Upper lobe of right lung (tissue), 1 donor: ENCODE measurements at regions not wholly inside any gene's neighbourhood (a gene's known extent, or its start where the extent isn't known, plus 50 kb on each side); places are given as distances from the start of the nearest gene placed in this dataset.

Experiments
- ATAC-seq: fragments of 200-7000 bp; cut with Tn5 transposase; one replicate; pipeline ENCODE4 v1.9.1; 2020; ENCODE audit warnings: mild to moderate bottlenecking, moderate library complexity
- DNase-seq: peaks from one replicate; pipeline ENCODE4 v3.0.0-alpha.2; 2020
- H3K27ac ChIP-seq: fragments of 200-600 bp; one replicate; pipeline ENCODE4 v1.8.0; 2022
- H3K27me3 ChIP-seq: fragments of 200-600 bp; one replicate; pipeline ENCODE4 v1.8.0; 2022; ENCODE audit warnings: mild to moderate bottlenecking
- H3K36me3 ChIP-seq: fragments of 200-600 bp; one replicate; pipeline ENCODE4 v1.8.0; 2022
- H3K4me1 ChIP-seq: fragments of 200-600 bp; one replicate; pipeline ENCODE4 v1.8.0; 2022
- H3K4me3 ChIP-seq: fragments of 200-600 bp; one replicate; pipeline ENCODE4 v1.8.0; 2022; ENCODE audit warnings: mild to moderate bottlenecking
- H3K9me3 ChIP-seq: fragments of 200-600 bp; one replicate; pipeline ENCODE4 v1.8.0; 2022
- intact Hi-C: fragments of 100-400 bp; cut with DNase I; formaldehyde crosslinking; loops from one replicate; pipeline ENCODE4 v1.11.0; 2022
- TF ChIP-seq, protein P1 (sequence below): fragments of 200-600 bp; IDR thresholded peaks from one replicate; pipeline ENCODE4 v1.8.0; 2022; ENCODE audit warnings: antibody characterized with exemption
- donor health status: DM: no; HTN: yes; CAD: no; lungs with severe emphysema.

DNA sequence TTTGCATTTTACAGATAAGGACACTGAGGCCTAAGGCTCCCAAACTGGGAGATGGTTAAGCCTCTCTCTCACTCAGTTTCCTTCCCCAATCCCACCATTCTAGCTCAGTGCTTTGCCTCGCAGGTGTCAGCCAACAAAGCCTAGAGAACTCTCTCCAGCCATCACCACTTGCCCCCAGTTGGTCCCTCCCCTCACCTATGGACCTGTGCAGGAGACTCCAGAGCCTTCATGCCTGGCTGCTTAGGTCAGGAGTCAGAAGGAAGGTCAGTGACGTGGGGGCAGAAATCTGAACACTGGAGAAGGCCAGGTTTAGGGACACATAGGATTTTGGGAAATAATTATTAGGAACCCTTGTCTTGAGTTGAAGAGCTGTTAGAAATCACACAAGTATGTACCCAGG lies 295.3 kb downstream of the PTPRU start:
- ATAC-seq (no peak), DNase-seq (no peak)
- intact Hi-C loops = no loop called here
- Histone ChIP-seq H3K4me1 (no peaks in the 10 kb centered on the region), H3K4me3 (no peak overlapping the region), H3K27me3 (peaks cover 10% of the 10 kb centered on the region), H3K36me3 (no peaks in the 10 kb centered on the region), H3K27ac (no peak overlapping the region), H3K9me3 (peaks cover 12% of the 10 kb centered on the region)
- TF ChIP-seq, protein P1, sequence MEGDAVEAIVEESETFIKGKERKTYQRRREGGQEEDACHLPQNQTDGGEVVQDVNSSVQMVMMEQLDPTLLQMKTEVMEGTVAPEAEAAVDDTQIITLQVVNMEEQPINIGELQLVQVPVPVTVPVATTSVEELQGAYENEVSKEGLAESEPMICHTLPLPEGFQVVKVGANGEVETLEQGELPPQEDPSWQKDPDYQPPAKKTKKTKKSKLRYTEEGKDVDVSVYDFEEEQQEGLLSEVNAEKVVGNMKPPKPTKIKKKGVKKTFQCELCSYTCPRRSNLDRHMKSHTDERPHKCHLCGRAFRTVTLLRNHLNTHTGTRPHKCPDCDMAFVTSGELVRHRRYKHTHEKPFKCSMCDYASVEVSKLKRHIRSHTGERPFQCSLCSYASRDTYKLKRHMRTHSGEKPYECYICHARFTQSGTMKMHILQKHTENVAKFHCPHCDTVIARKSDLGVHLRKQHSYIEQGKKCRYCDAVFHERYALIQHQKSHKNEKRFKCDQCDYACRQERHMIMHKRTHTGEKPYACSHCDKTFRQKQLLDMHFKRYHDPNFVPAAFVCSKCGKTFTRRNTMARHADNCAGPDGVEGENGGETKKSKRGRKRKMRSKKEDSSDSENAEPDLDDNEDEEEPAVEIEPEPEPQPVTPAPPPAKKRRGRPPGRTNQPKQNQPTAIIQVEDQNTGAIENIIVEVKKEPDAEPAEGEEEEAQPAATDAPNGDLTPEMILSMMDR = no peak

DNA sequence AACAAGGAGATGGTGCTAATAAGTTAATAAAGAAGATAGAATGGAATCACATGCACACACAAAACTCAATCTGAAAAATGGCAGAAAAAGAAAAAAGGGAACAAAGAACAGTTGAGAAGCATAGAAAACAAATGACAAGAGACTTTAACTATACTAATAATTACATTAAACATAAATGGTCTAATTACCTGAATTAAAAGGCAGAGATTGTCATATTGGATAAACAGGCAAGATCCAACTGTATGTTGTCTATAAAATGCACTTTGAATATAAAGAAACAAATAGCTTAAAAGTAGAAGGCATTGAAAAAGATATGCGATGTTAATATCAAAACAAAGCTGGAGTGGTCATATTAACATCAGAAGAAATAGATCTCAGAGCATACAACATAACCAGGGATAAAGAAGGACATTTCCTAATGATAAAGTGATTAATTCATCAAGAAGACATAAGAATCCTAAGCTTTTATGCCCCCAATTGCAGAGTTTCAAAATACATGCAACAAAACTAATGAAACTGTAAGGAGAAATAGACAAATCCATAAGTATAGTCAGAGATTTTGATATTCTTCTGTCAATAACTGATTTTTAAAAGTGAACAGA lies 293.5 kb downstream of the PTPRU start:
- no peaks in the 10 kb centered on the region for H3K4me1 ChIP-seq
- H3K36me3 ChIP-seq = no peaks in the 10 kb centered on the region
- intact Hi-C loops = no loop called here
- ATAC-seq = no peak
- H3K27ac ChIP-seq = no peak overlapping the region
- DNase-seq = no peak
- peaks cover 12% of the 10 kb centered on the region for H3K9me3 ChIP-seq
- no peak overlapping the region for H3K4me3 ChIP-seq
- H3K27me3 ChIP-seq = peaks cover 10% of the 10 kb centered on the region
- TF ChIP-seq, protein P1 = no peak

DNA sequence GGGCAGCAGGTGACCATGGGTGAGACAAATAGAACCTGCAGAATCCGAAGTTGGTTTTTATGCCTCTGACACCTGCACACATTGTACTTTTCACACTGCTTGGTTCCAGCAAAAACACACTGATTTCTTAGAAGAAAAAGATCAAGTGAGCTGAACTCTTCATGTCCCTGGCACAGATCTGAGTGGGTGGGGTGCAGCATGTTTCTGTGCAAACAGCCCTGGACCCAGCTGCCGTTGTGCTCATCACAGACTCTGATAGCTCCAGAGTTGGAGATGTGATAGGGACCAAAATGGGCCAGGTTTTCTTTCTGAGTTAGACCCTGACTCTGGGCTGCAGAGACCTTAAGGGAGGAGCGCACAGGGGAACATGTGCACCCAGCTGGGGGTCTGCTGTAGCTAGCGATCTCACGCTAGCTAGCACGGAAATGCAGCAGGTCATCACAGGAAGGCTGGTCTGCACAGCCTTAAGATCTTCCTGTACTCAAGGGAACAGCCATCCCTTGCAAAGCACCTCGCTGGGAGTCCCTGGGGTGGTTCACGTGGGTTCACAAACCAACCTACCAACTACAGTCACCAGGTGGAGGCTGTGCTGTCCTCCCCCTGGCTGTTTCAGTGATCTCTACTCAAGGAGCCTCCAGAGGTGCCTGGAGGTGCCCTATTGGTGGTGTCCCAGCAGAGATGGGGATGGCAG lies 291.1 kb downstream of the PTPRU start:
- Histone ChIP-seq H3K36me3 (no peaks in the 10 kb centered on the region), H3K27me3 (peaks cover 10% of the 10 kb centered on the region), H3K4me1 (no peaks in the 10 kb centered on the region), H3K9me3 (peaks cover 12% of the 10 kb centered on the region), H3K4me3 (no peak overlapping the region), H3K27ac (no peak overlapping the region)
- ATAC-seq (no peak), DNase-seq (no peak)
- intact Hi-C loops = no loop called here
- TF ChIP-seq, protein P1 = no peak

DNA sequence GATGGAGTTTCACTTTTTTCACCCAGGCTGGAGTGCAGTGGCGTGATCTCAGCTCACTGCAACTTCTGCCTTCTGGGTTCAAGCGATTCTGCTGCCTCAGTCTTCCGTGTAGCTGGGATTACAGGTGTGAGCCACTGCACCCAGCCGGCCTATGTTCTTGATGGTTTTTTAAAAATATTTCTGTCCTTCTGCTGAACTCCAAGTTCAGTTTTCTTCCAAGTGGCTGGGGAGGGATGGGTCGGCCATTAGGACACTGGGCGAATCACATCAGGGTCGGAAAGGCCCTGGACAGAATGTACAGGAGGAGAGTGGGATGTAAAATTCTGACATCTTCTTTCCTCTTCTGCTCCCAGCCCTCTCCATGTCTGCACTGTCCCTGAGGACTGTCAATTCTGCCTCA lies 289.6 kb downstream of the PTPRU start:
- TF ChIP-seq, protein P1 = no peak
- Histone ChIP-seq H3K4me3 (no peak overlapping the region), H3K4me1 (no peaks in the 10 kb centered on the region), H3K9me3 (peaks cover 12% of the 10 kb centered on the region), H3K36me3 (no peaks in the 10 kb centered on the region), H3K27me3 (peaks cover 10% of the 10 kb centered on the region), H3K27ac (no peak overlapping the region)
- ATAC-seq (no peak), DNase-seq (no peak)
- intact Hi-C loops = no loop called here

DNA sequence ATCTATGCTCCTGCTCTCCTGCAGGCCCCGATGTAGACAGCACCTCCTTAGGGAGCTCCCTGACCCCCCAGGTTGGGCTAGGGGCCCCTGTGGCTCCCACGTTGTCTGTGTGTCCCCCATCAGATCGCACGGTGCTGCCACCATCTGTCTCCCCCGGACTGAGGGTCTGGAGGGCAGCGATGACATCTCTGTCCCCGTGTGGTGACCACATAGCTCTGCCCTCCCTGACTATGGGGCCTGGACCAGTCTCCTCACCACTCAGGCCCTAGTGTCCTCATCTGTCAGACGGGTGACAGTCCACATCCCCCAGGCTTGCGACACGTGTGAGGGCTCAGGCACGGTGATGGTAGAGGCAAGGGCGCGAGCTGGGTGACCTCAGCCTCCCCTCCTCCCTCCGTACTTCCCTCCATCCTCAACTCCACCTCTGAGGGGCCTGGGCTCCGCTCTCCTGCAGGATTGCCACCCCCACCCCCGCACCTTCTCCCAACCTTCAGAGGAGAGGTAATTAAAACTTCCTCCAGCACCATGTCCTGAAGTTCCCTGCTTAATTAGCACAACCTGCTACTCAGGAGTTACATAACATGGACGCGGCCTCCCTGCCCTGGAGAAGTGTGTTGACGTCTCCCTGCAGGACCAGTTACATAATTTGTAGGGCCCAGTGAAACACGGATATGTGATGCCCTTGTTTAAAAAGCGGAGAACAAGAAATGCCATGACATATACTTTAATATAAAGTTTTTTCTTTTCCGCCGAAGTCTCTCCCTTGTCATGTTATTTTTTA lies 288.2 kb downstream of the PTPRU start:
- Histone ChIP-seq H3K36me3 (no peaks in the 10 kb centered on the region), H3K4me1 (no peaks in the 10 kb centered on the region), H3K27ac (no peak overlapping the region), H3K27me3 (peaks cover 10% of the 10 kb centered on the region), H3K9me3 (peaks cover 6% of the 10 kb centered on the region), H3K4me3 (no peak overlapping the region)
- TF ChIP-seq, protein P1 = no peak
- intact Hi-C loops = no loop called here
- ATAC-seq = no peak
- DNase-seq = peak; percentile 48
